ENCODE measurements at regions not wholly inside any gene's neighbourhood (a gene's known extent, or its start where the extent isn't known, plus 50 kb on each side); places are given as distances from the start of the nearest gene placed in this dataset.

GRCh38 chr1:55943012-55943411 lies 636.4 kb downstream of the PLPP3 start:
- no peaks in the 10 kb centered on the region for H3K27me3 ChIP-seq (ENCODE audit: insufficient read depth, low read length)
- H3K27ac ChIP-seq (ENCODE audit: low read depth, low read length, poor library complexity, severe bottlenecking) = no peak overlapping the region

GRCh38 chr1:55939866-55940265 lies 639.5 kb downstream of the PLPP3 start:
- H3F3A ChIP-seq (ENCODE audit: insufficient read depth, low read length) = no peaks in the 10 kb centered on the region
- H3K4me1 ChIP-seq (ENCODE audit: insufficient read depth, low read length, severe bottlenecking) = no peaks in the 10 kb centered on the region
- no peak overlapping the region for H3K9ac ChIP-seq (ENCODE audit: low read length)
- H4K20me1 ChIP-seq (ENCODE audit: insufficient read depth, low read length) = no peaks in the 10 kb centered on the region
- H2AFZ ChIP-seq (ENCODE audit: low read length) = no peak overlapping the region
- H3K79me2 ChIP-seq (ENCODE audit: insufficient read depth, low read length) = no peaks in the 10 kb centered on the region
- H3K27me3 ChIP-seq (ENCODE audit: insufficient read depth, low read length) = no peaks in the 10 kb centered on the region
- no peaks in the 10 kb centered on the region for H3K9me2 ChIP-seq (ENCODE audit: low read depth, low read length)
- no peaks in the 10 kb centered on the region for H3K9me3 ChIP-seq (ENCODE audit: low read length)
- no peaks in the 10 kb centered on the region for H3K36me3 ChIP-seq (ENCODE audit: insufficient read depth, low read length)
- H3K27ac ChIP-seq (ENCODE audit: low read depth, low read length, poor library complexity, severe bottlenecking) = no peak overlapping the region
- H3K4me3 ChIP-seq (ENCODE audit: low read depth, low read length, poor library complexity, severe bottlenecking) = no peak overlapping the region
- TF ChIP-seq EZH2 (IDR thresholded peaks at IDR 0.05; ENCODE audit: borderline replicate concordance, low read length) (no peak), CTCF (IDR thresholded peaks at IDR 0.05; ENCODE audit: low read length) (no peak)
- no peak overlapping the region for H3K4me2 ChIP-seq (ENCODE audit: low read length)

More at GRCh38 chr1:55943012-55943411, 636.4 kb downstream of the PLPP3 start:
- Histone ChIP-seq H3F3A (ENCODE audit: insufficient read depth, low read length) (no peaks in the 10 kb centered on the region), H3K36me3 (ENCODE audit: insufficient read depth, low read length) (no peaks in the 10 kb centered on the region), H3K79me2 (ENCODE audit: insufficient read depth, low read length) (no peaks in the 10 kb centered on the region), H3K4me2 (ENCODE audit: low read length) (no peak overlapping the region), H3K9ac (ENCODE audit: low read length) (no peak overlapping the region), H3K9me2 (ENCODE audit: low read depth, low read length) (no peaks in the 10 kb centered on the region), H3K9me3 (ENCODE audit: low read length) (no peaks in the 10 kb centered on the region), H3K4me1 (ENCODE audit: insufficient read depth, low read length, severe bottlenecking) (no peaks in the 10 kb centered on the region), H4K20me1 (ENCODE audit: insufficient read depth, low read length) (no peaks in the 10 kb centered on the region), H3K4me3 (ENCODE audit: low read depth, low read length, poor library complexity, severe bottlenecking) (no peak overlapping the region), H2AFZ (ENCODE audit: low read length) (no peak overlapping the region)
- TF ChIP-seq EZH2 (IDR thresholded peaks at IDR 0.05; ENCODE audit: borderline replicate concordance, low read length) = no peak
- TF ChIP-seq CTCF (IDR thresholded peaks at IDR 0.05; ENCODE audit: low read length) = no peak

- no peaks in the 10 kb centered on the region for H3F3A ChIP-seq (ENCODE audit: insufficient read depth, low read length)
- no peak overlapping the region for H3K4me3 ChIP-seq (ENCODE audit: low read depth, low read length, poor library complexity, severe bottlenecking)
- H3K36me3 ChIP-seq (ENCODE audit: insufficient read depth, low read length) = no peaks in the 10 kb centered on the region
- no peaks in the 10 kb centered on the region for H3K79me2 ChIP-seq (ENCODE audit: insufficient read depth, low read length)
- H3K27ac ChIP-seq (ENCODE audit: low read depth, low read length, poor library complexity, severe bottlenecking) = no peak overlapping the region
- no peaks in the 10 kb centered on the region for H3K4me1 ChIP-seq (ENCODE audit: insufficient read depth, low read length, severe bottlenecking)
- no peak overlapping the region for H3K9ac ChIP-seq (ENCODE audit: low read length)
- H3K27me3 ChIP-seq (ENCODE audit: insufficient read depth, low read length) = no peaks in the 10 kb centered on the region
- H4K20me1 ChIP-seq (ENCODE audit: insufficient read depth, low read length) = no peaks in the 10 kb centered on the region
- no peak for TF ChIP-seq EZH2 (IDR thresholded peaks at IDR 0.05; ENCODE audit: borderline replicate concordance, low read length)
- no peak for TF ChIP-seq CTCF (IDR thresholded peaks at IDR 0.05; ENCODE audit: low read length)
- no peak overlapping the region for H2AFZ ChIP-seq (ENCODE audit: low read length)
- H3K9me3 ChIP-seq (ENCODE audit: low read length) = no peaks in the 10 kb centered on the region
- no peaks in the 10 kb centered on the region for H3K9me2 ChIP-seq (ENCODE audit: low read depth, low read length)
- H3K4me2 ChIP-seq (ENCODE audit: low read length) = no peak overlapping the region
These were observed 640.5 kb downstream of the PLPP3 start for GRCh38 chr1:55938861-55939260.
